Mesothelial cell of epicardium (in vitro differentiated cells): ENCODE measurements at regions not wholly inside any gene's neighbourhood (a gene's known extent, or its start where the extent isn't known, plus 50 kb on each side); places are given as distances from the start of the nearest gene placed in this dataset.

Experiments
- DNase-seq, 2 experiments: peaks; one replicate each; pipeline ENCODE4 v3.0.0; 2021; ENCODE audit warnings: low spot score in 2 of 2; ENCODE audit not compliant: unreplicated experiment in 2 of 2
- H3K27ac Mint-ChIP-seq: 2 replicates; pipeline ENCODE4 v1.8.0; 2021; ENCODE audit warnings: mixed read lengths
- H3K27me3 Mint-ChIP-seq: 2 replicates; pipeline ENCODE4 v1.8.0; 2021; ENCODE audit warnings: low read depth, mixed read lengths
- H3K36me3 Mint-ChIP-seq: 2 replicates; pipeline ENCODE4 v1.8.0; 2021; ENCODE audit warnings: mixed read lengths
- H3K4me1 Mint-ChIP-seq: 2 replicates; pipeline ENCODE4 v1.8.0; 2021; ENCODE audit warnings: mixed read lengths
- H3K4me3 Mint-ChIP-seq: 2 replicates; pipeline ENCODE4 v1.8.0; 2021; ENCODE audit warnings: mild to moderate bottlenecking, moderate library complexity, mixed read lengths
- H3K9me3 Mint-ChIP-seq: 2 replicates; pipeline ENCODE4 v1.8.0; 2021; ENCODE audit warnings: mixed read lengths
- TF ChIP-seq, protein P1 (sequence below): fragments of 200-600 bp; sonication (generic); IDR thresholded peaks from one replicate; pipeline ENCODE4 v1.5.0; 2021; ENCODE audit warnings: antibody characterized with exemption; ENCODE audit not compliant: unreplicated experiment

DNA sequence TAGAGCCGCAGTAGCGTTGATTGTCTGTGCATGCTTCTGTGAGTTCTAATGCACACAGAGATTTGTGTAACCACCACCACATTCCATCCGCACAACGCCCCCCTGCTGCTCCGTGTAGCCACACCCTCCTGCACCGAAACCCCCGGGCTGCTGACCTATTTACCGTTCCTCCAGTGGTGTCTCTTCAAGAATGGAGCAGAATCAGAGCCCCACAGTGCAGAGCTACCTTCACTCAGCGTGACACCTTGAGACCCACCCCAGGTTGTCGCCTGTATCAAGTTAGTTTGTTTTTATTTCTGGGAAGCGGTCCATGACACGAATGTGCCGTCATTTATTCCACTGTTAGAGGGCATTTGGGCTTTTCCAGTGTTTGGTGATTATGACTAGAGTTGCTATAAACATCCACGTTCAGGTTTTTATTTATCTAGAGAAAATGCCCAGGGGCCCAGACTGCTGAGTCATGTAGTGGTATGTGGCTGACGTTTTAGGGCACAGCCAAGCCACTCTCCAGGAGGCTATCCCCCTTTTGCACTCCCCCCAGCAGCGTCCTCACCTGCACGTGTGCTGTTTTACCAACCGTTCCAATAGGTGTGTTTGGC, 266.8 kb downstream of the NDUFA10 start:
- Mint-ChIP-seq H3K36me3 (no peaks in the 10 kb centered on the region), H3K9me3 (no peaks in the 10 kb centered on the region), H3K4me1 (peaks cover 14% of the 10 kb centered on the region), H3K27ac (peak overlapping the region; percentile 56), H3K27me3 (peaks cover 24% of the 10 kb centered on the region), H3K4me3 (no peak overlapping the region)
- DNase-seq = no peak
- TF ChIP-seq, protein P1, sequence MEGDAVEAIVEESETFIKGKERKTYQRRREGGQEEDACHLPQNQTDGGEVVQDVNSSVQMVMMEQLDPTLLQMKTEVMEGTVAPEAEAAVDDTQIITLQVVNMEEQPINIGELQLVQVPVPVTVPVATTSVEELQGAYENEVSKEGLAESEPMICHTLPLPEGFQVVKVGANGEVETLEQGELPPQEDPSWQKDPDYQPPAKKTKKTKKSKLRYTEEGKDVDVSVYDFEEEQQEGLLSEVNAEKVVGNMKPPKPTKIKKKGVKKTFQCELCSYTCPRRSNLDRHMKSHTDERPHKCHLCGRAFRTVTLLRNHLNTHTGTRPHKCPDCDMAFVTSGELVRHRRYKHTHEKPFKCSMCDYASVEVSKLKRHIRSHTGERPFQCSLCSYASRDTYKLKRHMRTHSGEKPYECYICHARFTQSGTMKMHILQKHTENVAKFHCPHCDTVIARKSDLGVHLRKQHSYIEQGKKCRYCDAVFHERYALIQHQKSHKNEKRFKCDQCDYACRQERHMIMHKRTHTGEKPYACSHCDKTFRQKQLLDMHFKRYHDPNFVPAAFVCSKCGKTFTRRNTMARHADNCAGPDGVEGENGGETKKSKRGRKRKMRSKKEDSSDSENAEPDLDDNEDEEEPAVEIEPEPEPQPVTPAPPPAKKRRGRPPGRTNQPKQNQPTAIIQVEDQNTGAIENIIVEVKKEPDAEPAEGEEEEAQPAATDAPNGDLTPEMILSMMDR = no peak

DNA sequence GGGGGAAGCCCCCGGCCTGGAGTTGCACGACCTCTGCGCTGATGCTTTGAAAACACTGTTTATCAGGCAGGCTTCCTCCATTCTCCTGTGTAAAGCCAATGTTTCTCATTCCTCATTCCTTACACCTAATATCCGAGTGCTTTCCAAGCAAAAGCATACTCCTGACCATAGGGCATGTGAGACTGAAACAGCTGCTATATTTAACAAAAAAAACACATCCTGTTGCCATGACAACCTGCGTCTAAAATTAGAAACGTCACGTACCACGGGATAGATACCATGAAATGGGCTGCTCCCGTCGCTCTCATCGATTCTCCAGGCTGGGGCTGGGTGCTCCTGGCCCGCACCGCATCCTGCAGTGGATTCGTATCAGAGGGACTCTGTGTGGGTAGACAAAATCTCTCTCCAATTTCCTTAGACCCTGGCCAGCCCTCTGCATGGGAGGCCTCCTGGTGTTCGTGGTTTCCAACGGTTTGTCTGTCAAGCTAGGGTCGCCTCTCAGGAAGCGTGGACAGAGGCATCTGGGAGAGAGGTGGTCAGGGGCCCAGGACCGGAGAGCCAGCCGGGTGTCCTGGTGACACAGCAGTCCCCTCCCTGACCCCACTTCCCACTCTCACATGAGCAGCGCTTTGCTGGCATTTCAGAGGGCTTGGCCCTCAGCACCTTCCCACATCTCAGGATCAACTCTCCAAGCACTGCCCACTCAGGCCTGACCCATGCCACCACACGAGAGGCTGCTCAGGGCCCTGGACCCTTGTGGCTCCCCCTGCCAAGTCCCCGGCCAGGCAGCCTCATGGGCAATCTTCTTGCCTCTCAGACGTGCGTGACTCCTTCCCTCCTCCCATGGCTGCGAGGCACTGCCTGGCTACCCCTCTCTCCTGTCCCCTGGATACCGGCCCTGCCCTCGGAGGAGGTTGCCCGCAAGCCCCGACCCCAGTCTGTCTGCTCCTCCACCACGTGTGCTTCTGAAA, 268.1 kb downstream of the NDUFA10 start:
- Mint-ChIP-seq H3K36me3 (no peaks in the 10 kb centered on the region), H3K4me3 (no peak overlapping the region), H3K27me3 (peaks cover 14% of the 10 kb centered on the region), H3K9me3 (no peaks in the 10 kb centered on the region), H3K27ac (peak overlapping the region; percentile 72), H3K4me1 (peaks cover 18% of the 10 kb centered on the region)
- DNase-seq = no peak
- TF ChIP-seq, protein P1 = no peak

DNA sequence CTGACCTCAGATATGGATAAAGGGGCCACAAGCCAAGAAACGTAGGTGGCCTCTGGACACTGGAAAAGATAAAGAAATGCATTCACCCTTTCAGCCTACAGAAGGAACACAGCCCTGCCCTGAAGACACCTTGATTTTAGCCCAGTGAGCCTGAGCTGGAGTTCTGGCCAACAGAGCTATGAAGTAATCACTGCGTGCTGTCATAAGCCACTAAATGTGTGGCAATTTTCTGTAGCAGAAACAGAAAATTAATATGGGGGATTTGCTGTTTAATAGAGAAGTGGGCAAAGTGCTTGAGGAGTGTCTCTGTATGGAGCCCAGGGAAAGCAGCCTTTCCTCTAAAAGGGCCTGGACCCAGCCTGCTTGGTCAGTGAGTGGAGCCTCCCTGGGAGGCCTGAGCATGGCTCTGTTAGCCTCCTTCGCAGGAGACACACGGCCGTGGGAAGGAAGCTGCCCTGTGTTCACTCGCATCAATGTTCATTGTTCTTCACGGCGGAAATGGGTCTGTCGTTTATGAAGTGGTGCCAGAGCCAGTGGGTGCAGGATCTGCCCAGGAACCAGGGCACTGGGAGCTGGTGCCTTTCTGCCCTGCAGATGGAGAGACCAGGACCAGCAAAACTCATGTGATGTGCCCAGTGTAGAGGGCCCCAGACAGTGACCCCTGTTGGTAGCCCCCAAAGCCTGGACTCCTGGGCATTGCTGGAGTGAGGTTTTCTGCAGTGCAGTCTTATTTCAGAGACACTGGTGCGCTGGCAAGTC, 268.9 kb downstream of the NDUFA10 start:
- no peaks in the 10 kb centered on the region for H3K36me3 Mint-ChIP-seq
- no peak for DNase-seq
- peaks cover 8% of the 10 kb centered on the region for H3K27me3 Mint-ChIP-seq
- H3K9me3 Mint-ChIP-seq = no peaks in the 10 kb centered on the region
- H3K4me3 Mint-ChIP-seq = no peak overlapping the region
- peaks cover 23% of the 10 kb centered on the region for H3K4me1 Mint-ChIP-seq
- peak overlapping the region; percentile 72 for H3K27ac Mint-ChIP-seq
- TF ChIP-seq, protein P1 = no peak

DNA sequence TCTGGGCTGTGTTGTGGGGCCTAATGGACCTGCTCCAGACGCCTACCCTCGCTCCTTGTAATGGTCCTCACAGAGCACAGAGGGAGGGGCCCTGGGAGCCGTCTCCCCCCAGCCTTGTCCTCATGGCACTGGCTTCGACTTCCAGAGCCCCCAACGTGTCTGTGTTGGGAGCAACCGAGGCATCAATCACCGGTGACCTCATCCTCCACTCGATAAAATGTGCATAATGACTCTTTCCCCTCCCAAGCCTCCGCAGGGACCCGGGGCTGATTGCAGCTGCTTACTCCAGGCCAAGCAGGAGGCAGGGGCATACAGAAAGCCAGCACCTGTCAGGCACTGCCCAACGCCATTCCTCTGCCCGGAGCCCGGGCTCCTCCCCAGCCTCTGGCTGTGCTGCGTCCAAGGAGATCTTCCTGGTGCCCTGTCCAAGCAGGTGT, 271.7 kb downstream of the NDUFA10 start:
- Mint-ChIP-seq H3K27ac (no peak overlapping the region), H3K9me3 (no peaks in the 10 kb centered on the region), H3K27me3 (no peaks in the 10 kb centered on the region), H3K4me3 (no peak overlapping the region), H3K4me1 (peaks cover 22% of the 10 kb centered on the region), H3K36me3 (no peaks in the 10 kb centered on the region)
- no peak for DNase-seq
- TF ChIP-seq, protein P1 = no peak

DNA sequence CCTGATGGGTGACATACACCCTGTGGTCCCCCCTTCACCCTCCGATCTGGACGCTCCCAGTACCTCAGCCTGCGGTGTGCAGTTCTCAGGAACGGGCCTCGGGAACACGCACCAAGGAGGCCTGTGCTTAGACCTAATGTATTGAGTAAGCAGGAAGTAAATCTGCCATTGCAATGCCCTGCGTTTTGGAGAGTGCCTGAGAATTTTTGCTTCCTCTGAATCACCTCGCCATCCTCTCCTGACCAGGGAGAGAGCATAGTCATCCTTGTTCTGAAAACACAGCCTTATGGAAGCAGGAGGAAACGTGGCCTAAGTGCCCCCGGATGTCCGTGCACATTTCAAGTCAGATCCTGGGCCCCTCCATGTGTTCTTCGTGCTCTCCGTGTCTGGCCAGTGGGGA, 272.2 kb downstream of the NDUFA10 start:
- Mint-ChIP-seq H3K36me3 (no peaks in the 10 kb centered on the region), H3K9me3 (no peaks in the 10 kb centered on the region), H3K4me1 (peaks cover 18% of the 10 kb centered on the region), H3K27ac (no peak overlapping the region), H3K4me3 (no peak overlapping the region), H3K27me3 (no peaks in the 10 kb centered on the region)
- DNase-seq = no peak
- TF ChIP-seq, protein P1 = no peak
